DMS 273 (cell line): ENCODE measurements at regions not wholly inside any gene's neighbourhood (a gene's known extent, or its start where the extent isn't known, plus 50 kb on each side); places are given as distances from the start of the nearest gene placed in this dataset.

Experiments used
- DNase-seq: peaks from one replicate; lab custom pipeline; 2025; ENCODE audit not compliant: unreplicated experiment; lab: John Stamatoyannopoulos, UW

GRCh38 chr10:46227936-46228562 is 58.7 kb upstream of the ANTXRL start:
- DNase-seq = no peak

GRCh38 chr10:46228563-46229071 is 58.2 kb upstream of the ANTXRL start:
- peak; percentile 80 for DNase-seq

DNA sequence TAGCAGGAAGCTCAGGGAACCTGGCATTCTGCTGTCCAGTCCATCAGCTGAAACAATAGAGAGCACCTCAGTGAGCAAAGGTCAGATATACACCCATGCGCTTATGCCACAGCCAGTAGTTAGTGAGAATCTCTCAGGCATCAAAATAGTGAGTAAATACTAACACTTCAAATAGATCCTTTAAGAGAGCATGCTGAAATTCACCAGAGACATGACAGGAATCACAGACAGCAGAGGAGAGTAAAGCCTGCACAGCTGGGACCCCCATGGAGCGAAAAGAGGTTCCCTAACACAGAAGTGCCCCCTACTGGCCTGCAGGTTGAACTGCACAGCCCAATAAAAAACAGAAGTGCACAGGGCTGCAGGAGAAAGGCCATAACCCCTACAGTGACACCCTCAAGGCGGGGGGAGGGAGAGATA is 57.6 kb upstream of the ANTXRL start:
- peak; percentile 59 for DNase-seq

DNA sequence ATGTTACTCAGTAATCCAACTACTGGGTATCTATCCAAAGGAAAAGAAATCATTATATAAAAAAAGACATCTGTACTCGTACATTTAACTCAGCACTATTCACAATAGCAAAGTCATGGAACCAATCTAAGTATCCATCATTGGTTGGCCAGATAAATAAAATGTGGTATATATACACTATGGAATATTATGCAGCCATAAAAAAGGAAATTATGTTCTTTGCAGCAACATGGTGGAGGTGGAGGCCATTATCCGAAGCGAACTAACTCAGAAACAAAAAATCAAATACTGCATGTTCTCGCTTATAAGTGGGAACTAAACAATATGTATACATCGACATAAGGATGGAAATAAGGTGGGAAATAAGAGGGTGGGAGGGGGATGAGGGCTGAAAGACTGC is 56.2 kb upstream of the ANTXRL start:
- no peak for DNase-seq

GRCh38 chr10:46231087-46231486 is 55.7 kb upstream of the ANTXRL start:
- no peak for DNase-seq

GRCh38 chr10:46232084-46232483 is 54.7 kb upstream of the ANTXRL start:
- DNase-seq = no peak

GRCh38 chr10:46232666-46233065 is 54.1 kb upstream of the ANTXRL start:
- DNase-seq = no peak

DNA sequence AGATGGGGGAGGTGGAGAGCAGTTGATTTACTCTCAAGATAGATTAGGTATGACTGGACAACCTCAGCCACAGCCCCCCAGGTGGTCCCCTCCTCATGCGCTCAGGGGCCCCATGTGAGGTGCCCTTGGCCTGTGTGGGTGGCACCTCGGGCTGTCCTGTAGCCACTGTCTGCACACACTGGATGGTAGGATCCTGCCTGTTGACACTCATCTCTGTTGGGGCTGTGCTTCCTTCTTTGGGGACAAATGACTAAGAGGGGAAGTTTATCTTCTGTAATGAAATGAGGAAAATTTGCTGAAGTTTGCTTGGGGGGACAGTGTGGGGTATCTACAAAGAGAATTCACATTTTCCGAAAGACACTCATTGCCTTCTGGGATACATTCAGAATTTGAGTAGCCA is 53.6 kb upstream of the ANTXRL start:
- no peak for DNase-seq

GRCh38 chr10:46234026-46234425 is 52.8 kb upstream of the ANTXRL start:
- DNase-seq = no peak

- no peak for DNase-seq
Observed at GRCh38 chr10:46234431-46235060, 52.3 kb upstream of the ANTXRL start.

DNA sequence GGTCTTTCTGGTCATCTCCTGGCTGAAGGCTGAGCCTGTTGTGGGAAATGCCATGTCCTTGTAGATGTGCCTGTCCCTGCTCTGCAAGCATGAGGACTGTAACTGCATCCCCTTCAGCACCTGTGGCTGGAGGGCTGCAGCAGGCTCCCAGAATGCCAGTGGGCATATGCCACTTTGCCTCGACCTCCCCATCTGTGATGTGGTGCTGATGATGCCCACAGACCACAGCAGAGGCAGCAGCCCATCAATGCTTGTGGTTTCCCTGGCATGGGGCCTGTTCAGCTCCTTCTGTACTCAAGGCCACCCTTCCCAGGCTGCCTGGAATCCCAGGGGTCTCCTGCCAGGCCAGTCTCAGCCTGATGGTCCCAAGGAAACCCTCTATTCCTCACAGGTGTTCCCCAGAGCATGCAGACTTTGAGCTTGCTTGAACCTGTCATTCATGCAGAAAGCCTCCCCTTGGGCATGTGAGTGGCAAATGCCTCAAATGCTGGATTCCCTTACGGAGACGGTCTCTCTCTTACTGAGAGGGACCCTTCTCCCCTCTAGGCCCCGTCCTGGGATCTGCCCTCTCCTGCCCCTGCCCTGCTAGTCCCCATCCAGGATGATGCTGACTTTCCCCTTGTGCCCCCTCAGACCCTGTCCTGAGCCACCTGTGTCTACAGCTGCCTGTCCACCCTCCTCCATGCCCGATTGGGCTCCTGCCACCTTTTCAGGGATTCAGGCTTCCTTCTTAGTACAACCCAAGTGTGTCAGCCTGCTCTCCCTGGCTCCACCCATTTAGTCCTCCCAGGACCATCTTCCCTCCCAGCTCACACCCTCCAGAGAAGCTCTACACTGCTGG is 50.9 kb upstream of the ANTXRL start:
- no peak for DNase-seq

DNA sequence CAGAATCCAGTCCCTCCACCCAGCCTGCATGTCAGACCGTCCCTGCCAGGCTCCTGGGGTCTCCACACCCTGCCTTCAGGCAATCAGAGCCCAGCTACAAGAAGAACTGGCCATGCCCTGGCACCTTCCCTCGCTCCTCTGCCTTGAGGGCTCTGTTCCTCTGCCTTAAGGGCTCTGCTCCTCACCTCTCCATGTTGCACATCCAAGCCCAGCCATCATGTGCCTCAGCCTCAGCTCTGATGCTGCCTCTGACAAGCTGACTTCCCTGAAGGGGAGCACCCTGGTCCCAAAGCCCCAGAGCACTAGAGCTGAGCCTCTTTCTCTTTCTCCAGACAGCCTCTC is 50.3 kb upstream of the ANTXRL start:
- no peak for DNase-seq

GRCh38 chr10:46236941-46237681 is 49.7 kb upstream of the ANTXRL start:
- no peak for DNase-seq
